ENCODE measurements at regions not wholly inside any gene's neighbourhood (a gene's known extent, or its start where the extent isn't known, plus 50 kb on each side); places are given as distances from the start of the nearest gene placed in this dataset.

DNA sequence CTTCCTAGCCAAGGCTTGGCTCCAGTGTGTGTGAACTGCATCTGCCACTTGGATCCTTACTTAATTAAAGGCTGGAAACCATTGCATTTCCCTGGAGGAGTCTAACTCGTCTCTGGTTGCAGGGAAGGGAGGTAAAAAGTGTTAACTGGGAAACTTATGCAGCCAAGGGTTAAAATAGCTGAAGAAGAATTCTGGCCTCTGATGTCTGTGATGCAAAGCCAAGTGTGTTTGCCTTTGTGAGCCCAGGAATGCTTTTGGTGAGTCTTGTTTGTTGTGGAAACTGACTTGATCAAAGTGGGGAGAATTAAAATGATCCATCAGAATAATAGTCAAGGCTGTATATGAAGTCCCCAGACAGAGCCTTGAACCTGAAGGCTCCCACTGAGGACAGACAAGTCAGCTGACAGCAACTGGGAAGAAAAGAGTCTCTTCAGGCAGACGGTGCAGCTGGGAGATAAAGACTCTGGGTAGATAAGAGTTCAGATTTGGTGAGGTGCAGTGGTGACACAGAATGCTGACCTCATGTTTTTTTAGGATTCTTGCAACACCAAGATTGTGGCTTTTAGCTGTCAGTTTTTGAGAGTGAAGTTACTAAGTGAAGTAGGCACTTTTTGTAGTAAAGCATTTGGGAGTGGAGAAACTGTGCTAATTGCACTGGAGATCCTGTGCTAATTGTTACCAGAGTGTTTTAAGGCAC lies 59.5 kb upstream of the WLS start:
- no peak for DNase-seq

DNA sequence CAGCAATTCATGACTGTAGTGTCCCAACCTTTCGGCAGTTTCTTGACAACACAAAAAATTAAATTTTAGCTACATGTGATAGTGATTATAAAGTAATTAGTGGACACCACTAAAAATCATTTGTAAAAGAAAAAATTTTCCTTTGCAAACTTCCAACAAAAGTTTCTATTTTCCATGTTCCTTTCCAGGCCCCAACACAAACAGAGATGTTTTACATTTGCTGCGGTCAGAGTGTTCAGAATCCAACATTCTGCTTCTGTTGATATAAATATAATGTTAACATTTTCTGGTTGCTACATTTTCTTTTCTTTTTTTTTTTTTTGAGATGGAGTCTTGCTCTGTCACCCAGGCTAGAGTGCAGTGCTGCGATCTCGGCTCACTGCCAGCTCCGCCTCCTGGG lies 54.9 kb upstream of the WLS start:
- no peak for DNase-seq

DNA sequence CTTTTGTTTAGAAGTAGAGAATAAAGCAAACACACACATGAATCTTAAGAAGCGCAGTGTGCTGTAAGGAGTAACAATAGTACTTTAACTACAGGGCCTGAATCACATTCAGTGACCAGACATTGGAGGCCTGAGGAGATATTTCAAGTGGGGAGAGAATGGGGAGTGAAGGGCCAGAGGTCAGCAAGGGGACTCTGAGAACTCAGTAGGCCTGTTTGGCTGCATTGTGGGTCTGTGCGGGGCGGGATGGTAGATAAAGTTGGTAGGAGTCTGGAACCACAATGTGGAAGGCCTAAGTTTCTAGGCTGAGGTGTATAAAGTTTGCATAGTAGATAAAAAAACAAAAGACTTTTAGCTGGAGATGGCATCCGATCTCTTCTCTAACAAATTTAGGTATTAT lies 52.7 kb upstream of the WLS start:
- DNase-seq: no peak

DNA sequence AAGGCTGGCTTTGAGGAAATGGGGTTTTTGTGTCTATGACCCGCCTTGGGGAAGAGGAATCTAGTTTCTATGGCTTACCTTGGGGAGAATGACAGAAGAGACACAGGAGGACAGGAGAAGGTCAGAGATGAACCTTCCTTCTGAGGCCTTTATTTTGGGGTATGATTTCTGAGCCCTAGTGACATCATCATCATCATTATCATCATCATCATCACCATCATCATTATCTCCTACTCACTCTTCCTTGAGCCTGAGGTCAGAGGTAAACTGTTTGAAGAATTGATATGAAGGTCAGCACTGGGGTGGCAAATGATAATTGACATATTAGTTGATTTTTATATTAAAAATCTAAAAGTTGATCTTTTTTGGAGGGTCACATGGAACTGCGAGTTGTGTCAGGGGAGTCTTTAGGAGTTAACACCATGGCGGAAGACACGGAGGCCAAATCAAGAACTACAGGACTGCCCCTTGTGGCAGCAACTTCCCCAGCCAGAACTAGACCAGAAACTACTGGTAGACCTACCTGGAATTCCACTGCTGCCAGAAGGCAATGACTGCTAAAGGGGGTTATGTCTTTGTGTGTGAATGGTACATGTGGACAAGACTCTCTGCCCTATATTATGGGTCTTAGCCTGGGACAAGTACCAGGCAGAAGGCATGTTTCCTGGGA lies 49.8 kb upstream of the WLS start:
- no peak for DNase-seq

All from NCI-H1436 treated with DMSO at 0.1 percent for 48 hours (cell line).